ENCODE measurements at regions not wholly inside any gene's neighbourhood (a gene's known extent, or its start where the extent isn't known, plus 50 kb on each side); places are given as distances from the start of the nearest gene placed in this dataset.
"Not testable (repeated sequence)": the region's sequence is repeated elsewhere in the genome, so short reads cannot be mapped to it uniquely, and the experiment has no call there.

DNA sequence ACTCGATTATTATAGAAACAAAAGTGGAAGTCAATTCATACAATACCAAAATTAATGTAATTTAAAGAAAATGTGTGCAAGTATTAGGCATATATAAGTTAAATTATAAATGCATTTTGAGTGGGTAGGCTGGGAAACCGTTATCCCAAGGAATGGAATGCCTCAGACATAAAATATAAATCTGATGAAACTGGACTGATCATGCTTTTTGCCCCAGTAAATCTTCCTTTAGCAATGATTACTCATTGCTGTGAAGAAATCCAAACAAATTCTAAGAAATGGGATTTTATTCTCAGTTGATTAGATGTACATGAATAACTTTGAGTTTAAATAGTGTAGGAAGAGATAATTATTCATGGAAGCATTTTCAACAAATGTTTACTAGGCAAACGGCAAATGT lies 185.5 kb upstream of the KCNMB2 start:
- H3K36me3 ChIP-seq (ENCODE audit: control insufficient read depth, insufficient read depth, low read length) = no peaks in the 10 kb centered on the region
- no peak overlapping the region for H3K4me3 ChIP-seq (ENCODE audit: insufficient read depth, low read depth, low read length, poor library complexity, severe bottlenecking)
- H3K27me3 ChIP-seq (replicated peaks; ENCODE audit: control insufficient read depth, insufficient read depth, low read length, poor library complexity, severe bottlenecking) = no peaks in the 10 kb centered on the region
- H3K27ac ChIP-seq (ENCODE audit: insufficient read depth, low read length, poor library complexity, severe bottlenecking) = no peak overlapping the region
- no peaks in the 10 kb centered on the region for H3K4me1 ChIP-seq (ENCODE audit: control insufficient read depth, insufficient read depth, low read length, poor library complexity, severe bottlenecking)
- no peaks in the 10 kb centered on the region for H3K9me3 ChIP-seq (ENCODE audit: control insufficient read depth, low read length)
- no peak for DNase-seq

DNA sequence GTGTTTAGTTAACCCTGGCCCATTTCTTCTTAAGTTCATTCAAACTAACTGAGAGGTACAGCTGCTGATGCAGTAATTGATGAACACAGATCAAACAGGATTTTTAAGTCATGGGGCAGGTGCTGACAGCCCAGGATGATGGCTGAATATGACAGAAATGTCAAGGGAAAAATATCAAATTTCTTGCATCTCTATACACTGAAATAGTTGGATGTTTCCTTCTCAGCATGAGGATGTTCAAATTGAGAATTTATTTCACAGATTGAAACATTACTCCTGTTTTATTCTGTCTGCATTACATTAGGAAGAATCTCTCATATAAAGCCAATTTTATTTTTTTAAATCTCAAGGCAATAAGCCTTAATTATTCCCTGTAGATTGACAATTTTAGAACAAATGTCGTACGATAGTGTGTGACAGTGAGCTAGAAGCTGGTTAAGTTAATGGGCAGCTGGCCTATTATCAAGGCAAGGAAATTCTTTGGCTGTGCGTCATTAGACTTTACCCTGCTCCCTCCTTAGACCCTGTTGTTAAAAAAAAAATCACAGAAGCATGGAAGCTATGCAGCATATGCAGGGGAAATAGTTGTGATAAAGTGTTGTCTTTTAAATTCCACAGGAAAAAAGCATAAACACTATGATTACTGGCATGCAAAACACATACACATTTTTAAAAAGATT lies 183.8 kb upstream of the KCNMB2 start:
- no peak for DNase-seq
- H3K36me3 ChIP-seq (ENCODE audit: control insufficient read depth, insufficient read depth, low read length) = no peaks in the 10 kb centered on the region
- H3K27me3 ChIP-seq (replicated peaks; ENCODE audit: control insufficient read depth, insufficient read depth, low read length, poor library complexity, severe bottlenecking) = no peaks in the 10 kb centered on the region
- no peaks in the 10 kb centered on the region for H3K9me3 ChIP-seq (ENCODE audit: control insufficient read depth, low read length)
- no peak overlapping the region for H3K27ac ChIP-seq (ENCODE audit: insufficient read depth, low read length, poor library complexity, severe bottlenecking)
- no peaks in the 10 kb centered on the region for H3K4me1 ChIP-seq (ENCODE audit: control insufficient read depth, insufficient read depth, low read length, poor library complexity, severe bottlenecking)
- no peak overlapping the region for H3K4me3 ChIP-seq (ENCODE audit: insufficient read depth, low read depth, low read length, poor library complexity, severe bottlenecking)

DNA sequence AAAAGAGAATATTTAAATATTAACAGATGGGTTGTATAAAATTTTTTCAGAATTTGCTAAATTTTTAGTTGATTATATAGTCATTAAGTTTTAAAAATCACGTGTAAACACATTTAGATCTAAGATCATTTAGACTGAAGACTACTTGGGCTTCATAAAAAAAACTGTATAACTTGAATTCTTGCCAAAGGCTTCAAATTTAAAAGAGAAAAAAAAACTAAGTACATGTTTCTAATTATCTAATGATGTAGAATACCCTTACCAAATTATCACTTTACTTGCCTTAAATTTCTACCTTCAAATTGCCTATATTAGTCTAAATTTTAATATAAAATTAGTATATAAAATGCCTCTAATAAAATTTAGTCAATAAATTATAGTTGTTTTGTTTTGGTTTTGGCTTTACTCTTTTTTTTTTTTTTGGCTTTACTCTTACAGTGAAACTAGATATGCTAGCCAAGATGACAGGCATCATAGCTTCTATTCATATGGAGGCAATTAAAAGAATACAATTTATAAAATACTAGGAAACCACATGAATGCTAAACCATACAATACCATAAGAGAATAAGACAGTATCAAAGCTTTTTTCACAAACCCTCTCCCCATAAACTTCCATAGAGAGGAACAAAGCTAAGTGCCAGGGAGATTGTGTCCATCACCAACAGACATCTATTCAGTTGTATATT lies 183.1 kb upstream of the KCNMB2 start:
- Histone ChIP-seq H3K4me3 (ENCODE audit: insufficient read depth, low read depth, low read length, poor library complexity, severe bottlenecking) (no peak overlapping the region), H3K27me3 (replicated peaks; ENCODE audit: control insufficient read depth, insufficient read depth, low read length, poor library complexity, severe bottlenecking) (no peaks in the 10 kb centered on the region), H3K4me1 (ENCODE audit: control insufficient read depth, insufficient read depth, low read length, poor library complexity, severe bottlenecking) (no peaks in the 10 kb centered on the region), H3K9me3 (ENCODE audit: control insufficient read depth, low read length) (no peaks in the 10 kb centered on the region), H3K36me3 (ENCODE audit: control insufficient read depth, insufficient read depth, low read length) (no peaks in the 10 kb centered on the region), H3K27ac (ENCODE audit: insufficient read depth, low read length, poor library complexity, severe bottlenecking) (no peak overlapping the region)
- no peak for DNase-seq

DNA sequence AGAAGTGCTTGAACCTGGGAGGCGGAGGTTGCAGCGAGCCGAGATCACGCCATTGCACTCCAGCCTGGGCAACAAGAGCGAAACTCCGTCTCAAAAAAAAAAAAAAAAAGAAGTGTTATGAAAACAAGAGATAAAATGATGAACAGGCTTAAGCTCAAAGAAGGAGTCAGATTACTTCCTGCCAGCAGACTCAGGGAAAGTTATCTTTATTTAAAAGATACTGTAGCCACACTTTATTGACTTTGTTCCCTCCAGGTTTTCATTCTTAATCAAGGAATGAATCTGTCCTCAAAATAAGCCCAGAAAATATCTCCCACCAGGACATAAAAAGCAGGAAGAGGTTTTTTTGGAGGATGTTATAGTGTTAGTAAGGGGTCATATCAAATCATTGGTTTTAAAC lies 176.5 kb upstream of the KCNMB2 start:
- H3K4me1 ChIP-seq (ENCODE audit: control insufficient read depth, insufficient read depth, low read length, poor library complexity, severe bottlenecking) = no peaks in the 10 kb centered on the region
- no peak for DNase-seq
- no peak overlapping the region for H3K27ac ChIP-seq (ENCODE audit: insufficient read depth, low read length, poor library complexity, severe bottlenecking)
- no peaks in the 10 kb centered on the region for H3K27me3 ChIP-seq (replicated peaks; ENCODE audit: control insufficient read depth, insufficient read depth, low read length, poor library complexity, severe bottlenecking)
- H3K36me3 ChIP-seq (ENCODE audit: control insufficient read depth, insufficient read depth, low read length) = no peaks in the 10 kb centered on the region
- H3K9me3 ChIP-seq (ENCODE audit: control insufficient read depth, low read length) = no peaks in the 10 kb centered on the region
- H3K4me3 ChIP-seq (ENCODE audit: insufficient read depth, low read depth, low read length, poor library complexity, severe bottlenecking) = no peak overlapping the region

DNA sequence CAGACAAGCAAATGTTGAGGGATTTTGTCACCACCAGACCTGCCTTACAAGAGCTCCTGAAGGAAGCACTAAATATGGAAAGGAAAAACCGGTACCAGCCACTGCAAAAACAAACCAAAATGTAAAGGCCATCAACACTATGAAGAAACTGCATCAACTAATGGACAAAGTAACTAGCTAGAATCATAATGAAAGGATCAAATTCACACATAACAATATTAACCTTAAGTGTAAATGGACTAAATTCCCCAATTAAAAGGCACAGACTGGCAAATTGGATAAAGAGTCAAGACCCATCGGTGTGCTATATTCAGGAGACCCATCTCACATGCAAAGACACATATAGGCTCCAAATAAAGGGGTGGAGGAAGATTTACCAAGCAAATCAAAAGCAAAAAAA lies 173.2 kb upstream of the KCNMB2 start:
- not testable (repeated sequence) for DNase-seq; H3K9me3 ChIP-seq (ENCODE audit: control insufficient read depth, low read length); H3K4me3 ChIP-seq (ENCODE audit: insufficient read depth, low read depth, low read length, poor library complexity, severe bottlenecking)

DNA sequence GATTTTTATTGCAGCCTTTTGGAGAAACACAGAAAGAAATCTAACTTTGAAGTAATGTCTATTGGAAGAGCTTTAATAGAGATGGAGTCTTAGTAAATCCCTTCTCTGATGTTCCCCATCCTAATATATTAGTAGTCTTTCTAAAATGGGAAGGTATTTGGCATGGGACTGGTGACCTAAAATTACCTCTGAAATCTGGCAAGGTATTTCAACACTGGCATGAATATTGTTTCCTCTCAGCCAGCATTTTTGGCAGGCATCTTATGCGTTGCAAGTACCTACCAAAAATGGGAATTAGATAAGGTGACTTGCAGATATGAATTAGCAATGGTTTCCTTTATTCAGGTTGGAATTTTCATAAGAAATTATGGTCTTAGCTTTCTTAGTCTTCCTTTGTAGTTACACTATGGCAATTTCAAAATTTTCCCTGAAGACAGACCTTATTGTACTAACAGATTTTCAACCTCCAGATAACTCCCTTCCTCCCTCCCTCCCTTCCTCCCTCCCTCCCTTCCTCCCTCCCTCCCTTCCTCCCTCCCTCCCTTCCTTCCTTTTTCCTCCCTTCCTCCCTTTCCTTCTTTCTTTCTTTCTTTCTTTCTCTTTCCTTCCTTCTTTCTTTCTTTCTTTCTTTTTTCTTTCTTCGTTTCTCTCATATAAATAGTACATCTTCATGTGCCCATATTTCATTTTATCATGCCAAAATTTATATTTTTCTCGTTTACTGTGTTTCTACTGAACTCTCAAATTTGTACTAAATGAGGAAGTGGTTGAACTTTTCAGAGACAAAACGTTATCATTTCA lies 168.2 kb upstream of the KCNMB2 start:
- no peaks in the 10 kb centered on the region for H3K36me3 ChIP-seq (ENCODE audit: control insufficient read depth, insufficient read depth, low read length)
- no peak overlapping the region for H3K4me3 ChIP-seq (ENCODE audit: insufficient read depth, low read depth, low read length, poor library complexity, severe bottlenecking)
- H3K9me3 ChIP-seq (ENCODE audit: control insufficient read depth, low read length) = no peaks in the 10 kb centered on the region
- no peak for DNase-seq
- no peaks in the 10 kb centered on the region for H3K27me3 ChIP-seq (replicated peaks; ENCODE audit: control insufficient read depth, insufficient read depth, low read length, poor library complexity, severe bottlenecking)
- H3K4me1 ChIP-seq (ENCODE audit: control insufficient read depth, insufficient read depth, low read length, poor library complexity, severe bottlenecking) = no peaks in the 10 kb centered on the region
- no peak overlapping the region for H3K27ac ChIP-seq (ENCODE audit: insufficient read depth, low read length, poor library complexity, severe bottlenecking)

More for the DNA sequence above, 173.2 kb upstream of the KCNMB2 start:
- not testable (repeated sequence) for H3K27ac ChIP-seq (ENCODE audit: insufficient read depth, low read length, poor library complexity, severe bottlenecking); H3K4me1 ChIP-seq (ENCODE audit: control insufficient read depth, insufficient read depth, low read length, poor library complexity, severe bottlenecking); H3K27me3 ChIP-seq (replicated peaks; ENCODE audit: control insufficient read depth, insufficient read depth, low read length, poor library complexity, severe bottlenecking); H3K36me3 ChIP-seq (ENCODE audit: control insufficient read depth, insufficient read depth, low read length)

DNA sequence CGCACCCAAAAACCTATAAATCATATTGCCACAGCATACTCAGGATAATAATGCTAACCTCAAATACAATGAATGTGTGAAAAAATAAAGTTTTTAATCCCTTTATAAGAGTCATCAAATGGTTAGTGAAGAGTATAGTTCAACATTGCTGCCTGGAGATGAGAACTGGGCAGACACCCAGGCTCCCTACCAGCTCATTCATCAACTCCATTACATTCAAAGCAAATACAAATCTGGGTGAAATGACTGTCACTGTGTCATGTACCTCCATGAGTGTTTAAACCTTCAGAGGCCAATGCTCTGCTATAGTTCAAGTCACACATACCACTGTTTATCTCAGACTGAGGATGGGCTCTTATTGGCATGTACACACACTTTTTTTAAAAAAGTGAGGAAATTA lies 167.2 kb upstream of the KCNMB2 start:
- Histone ChIP-seq H3K4me3 (ENCODE audit: insufficient read depth, low read depth, low read length, poor library complexity, severe bottlenecking) (no peak overlapping the region), H3K27ac (ENCODE audit: insufficient read depth, low read length, poor library complexity, severe bottlenecking) (no peak overlapping the region), H3K9me3 (ENCODE audit: control insufficient read depth, low read length) (no peaks in the 10 kb centered on the region), H3K4me1 (ENCODE audit: control insufficient read depth, insufficient read depth, low read length, poor library complexity, severe bottlenecking) (no peaks in the 10 kb centered on the region), H3K36me3 (ENCODE audit: control insufficient read depth, insufficient read depth, low read length) (no peaks in the 10 kb centered on the region), H3K27me3 (replicated peaks; ENCODE audit: control insufficient read depth, insufficient read depth, low read length, poor library complexity, severe bottlenecking) (no peaks in the 10 kb centered on the region)
- DNase-seq = no peak

DNA sequence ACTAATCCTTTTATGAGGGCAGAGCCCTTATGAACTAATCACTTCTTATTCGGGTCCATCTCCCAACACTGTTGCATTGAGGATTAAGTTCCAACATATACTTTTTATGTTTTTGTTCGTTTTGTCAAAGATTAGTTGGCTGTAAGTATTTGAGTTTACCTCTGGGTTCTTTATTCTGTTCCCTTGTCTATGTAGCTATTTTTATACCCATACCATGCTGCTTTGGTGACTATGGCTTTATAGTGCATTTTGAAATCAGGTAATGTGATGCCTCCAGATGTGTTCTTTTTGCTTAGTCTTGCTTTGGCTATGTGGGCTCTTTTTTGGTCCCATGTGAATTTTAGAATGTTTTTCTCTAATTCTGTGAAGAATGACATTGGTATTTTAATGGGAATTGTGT lies 166.4 kb upstream of the KCNMB2 start:
- no peaks in the 10 kb centered on the region for H3K4me1 ChIP-seq (ENCODE audit: control insufficient read depth, insufficient read depth, low read length, poor library complexity, severe bottlenecking)
- no peak overlapping the region for H3K27ac ChIP-seq (ENCODE audit: insufficient read depth, low read length, poor library complexity, severe bottlenecking)
- no peaks in the 10 kb centered on the region for H3K9me3 ChIP-seq (ENCODE audit: control insufficient read depth, low read length)
- DNase-seq = no peak
- H3K27me3 ChIP-seq (replicated peaks; ENCODE audit: control insufficient read depth, insufficient read depth, low read length, poor library complexity, severe bottlenecking) = no peaks in the 10 kb centered on the region
- H3K36me3 ChIP-seq (ENCODE audit: control insufficient read depth, insufficient read depth, low read length) = no peaks in the 10 kb centered on the region
- H3K4me3 ChIP-seq (ENCODE audit: insufficient read depth, low read depth, low read length, poor library complexity, severe bottlenecking) = no peak overlapping the region

DNA sequence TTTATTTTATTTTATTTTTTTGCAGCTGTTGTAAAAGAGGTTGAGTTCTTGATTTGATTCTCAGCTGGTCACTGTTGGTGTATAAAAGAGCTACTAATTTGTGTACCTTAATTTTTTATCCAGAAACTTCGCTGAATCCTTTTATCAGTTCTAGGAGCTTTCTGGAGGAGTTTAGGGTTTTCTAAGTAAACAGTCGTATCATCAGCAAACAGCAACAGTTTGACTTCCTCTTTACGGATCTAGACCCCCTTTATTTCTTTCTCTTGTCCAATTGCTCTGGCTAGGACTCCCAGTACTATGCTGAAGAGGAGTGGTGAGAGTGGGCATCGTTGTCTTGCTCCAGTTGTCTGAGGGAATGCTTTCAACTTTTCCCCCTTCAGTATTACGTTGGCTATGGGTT lies 165.8 kb upstream of the KCNMB2 start:
- Histone ChIP-seq H3K36me3 (ENCODE audit: control insufficient read depth, insufficient read depth, low read length) (no peaks in the 10 kb centered on the region), H3K9me3 (ENCODE audit: control insufficient read depth, low read length) (no peaks in the 10 kb centered on the region), H3K4me1 (ENCODE audit: control insufficient read depth, insufficient read depth, low read length, poor library complexity, severe bottlenecking) (no peaks in the 10 kb centered on the region), H3K4me3 (ENCODE audit: insufficient read depth, low read depth, low read length, poor library complexity, severe bottlenecking) (no peak overlapping the region), H3K27me3 (replicated peaks; ENCODE audit: control insufficient read depth, insufficient read depth, low read length, poor library complexity, severe bottlenecking) (no peaks in the 10 kb centered on the region), H3K27ac (ENCODE audit: insufficient read depth, low read length, poor library complexity, severe bottlenecking) (no peak overlapping the region)
- DNase-seq = no peak

DNA sequence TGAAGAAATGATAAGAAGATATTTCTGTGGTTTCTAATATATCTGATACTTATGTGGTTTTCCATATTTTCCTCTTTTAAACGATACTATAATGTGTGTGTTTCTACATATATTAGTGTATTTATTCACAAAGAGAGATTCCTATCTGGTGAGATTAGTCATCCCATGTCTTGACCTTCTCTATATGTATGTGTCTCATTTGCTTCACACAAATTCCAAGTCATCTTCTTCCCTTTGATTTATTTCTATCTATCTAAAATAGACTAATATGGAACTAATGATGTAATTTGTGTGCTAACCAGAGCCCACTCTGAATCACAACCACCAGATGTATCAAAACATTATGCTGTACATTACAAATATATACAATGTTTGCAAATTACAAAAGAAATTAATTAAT lies 154.7 kb upstream of the KCNMB2 start:
- H3K27me3 ChIP-seq (replicated peaks; ENCODE audit: control insufficient read depth, insufficient read depth, low read length, poor library complexity, severe bottlenecking) = no peaks in the 10 kb centered on the region
- H3K9me3 ChIP-seq (ENCODE audit: control insufficient read depth, low read length) = no peaks in the 10 kb centered on the region
- no peak overlapping the region for H3K4me3 ChIP-seq (ENCODE audit: insufficient read depth, low read depth, low read length, poor library complexity, severe bottlenecking)
- H3K4me1 ChIP-seq (ENCODE audit: control insufficient read depth, insufficient read depth, low read length, poor library complexity, severe bottlenecking) = no peaks in the 10 kb centered on the region
- H3K36me3 ChIP-seq (ENCODE audit: control insufficient read depth, insufficient read depth, low read length) = no peaks in the 10 kb centered on the region
- no peak overlapping the region for H3K27ac ChIP-seq (ENCODE audit: insufficient read depth, low read length, poor library complexity, severe bottlenecking)
- no peak for DNase-seq
